ENCODE measurements at regions not wholly inside any gene's neighbourhood (a gene's known extent, or its start where the extent isn't known, plus 50 kb on each side); places are given as distances from the start of the nearest gene placed in this dataset.
"Not testable (repeated sequence)": the region's sequence is repeated elsewhere in the genome, so short reads cannot be mapped to it uniquely, and the experiment has no call there.

DNA sequence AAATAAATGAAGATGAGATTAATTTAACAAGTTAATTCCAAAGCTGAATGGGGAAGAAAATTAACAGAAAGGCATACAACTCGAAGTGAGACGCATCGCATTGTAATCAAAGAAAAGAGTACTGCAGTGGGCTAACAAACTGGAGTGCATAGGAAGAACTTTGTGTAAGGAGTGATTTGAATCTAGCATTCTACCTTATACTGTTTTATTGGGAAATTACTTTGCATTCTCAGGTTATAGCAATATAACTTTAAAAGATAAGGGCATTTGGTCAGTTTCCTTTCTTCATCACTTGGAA is 124.5 kb upstream of the TLE4 start:
- DNase-seq (ENCODE audit: insufficient read length, low spot score), result no peak
- no peak for FAIRE-seq

DNA sequence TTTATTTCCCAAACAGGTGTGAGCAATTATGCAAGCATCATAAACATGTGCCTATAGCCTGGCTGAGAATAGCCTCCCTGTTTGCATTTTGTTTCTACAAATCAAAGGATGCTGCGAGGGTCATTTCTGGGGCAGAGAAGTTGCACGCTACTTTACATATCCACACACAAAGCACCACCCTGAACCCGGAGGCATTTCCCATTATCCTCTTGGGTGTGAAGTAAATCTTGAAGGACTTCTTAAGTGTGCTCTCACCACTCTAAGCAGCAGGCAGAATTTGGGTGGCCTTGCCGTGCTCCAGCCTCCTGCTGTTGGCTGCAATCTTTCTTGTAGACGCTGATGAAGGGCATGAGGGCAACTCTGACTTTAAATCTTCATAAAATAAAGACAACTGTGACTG is 124.0 kb upstream of the TLE4 start:
- FAIRE-seq (no peak), DNase-seq (ENCODE audit: insufficient read length, low spot score) (no peak)

DNA sequence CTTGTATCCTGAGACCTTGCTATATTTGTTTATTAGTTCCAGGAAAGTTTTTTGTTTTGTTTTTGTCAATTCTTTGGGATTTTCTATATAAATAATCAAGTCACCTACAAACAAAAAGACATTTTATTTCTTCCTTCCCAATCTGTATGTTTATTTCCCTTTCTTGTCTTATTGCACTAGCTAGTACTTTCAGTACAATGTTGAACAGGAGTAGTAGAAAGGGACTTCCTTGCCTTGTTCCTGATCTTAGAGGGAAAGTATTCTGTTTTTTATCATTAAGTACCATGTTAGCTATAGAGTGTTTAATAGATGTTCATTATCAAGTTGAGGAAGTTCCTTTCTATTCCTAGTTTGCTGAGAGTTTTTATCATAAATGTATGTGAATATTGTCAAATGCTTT is 119.5 kb upstream of the TLE4 start:
- FAIRE-seq (no peak), DNase-seq (ENCODE audit: insufficient read length, low spot score) (no peak)

DNA sequence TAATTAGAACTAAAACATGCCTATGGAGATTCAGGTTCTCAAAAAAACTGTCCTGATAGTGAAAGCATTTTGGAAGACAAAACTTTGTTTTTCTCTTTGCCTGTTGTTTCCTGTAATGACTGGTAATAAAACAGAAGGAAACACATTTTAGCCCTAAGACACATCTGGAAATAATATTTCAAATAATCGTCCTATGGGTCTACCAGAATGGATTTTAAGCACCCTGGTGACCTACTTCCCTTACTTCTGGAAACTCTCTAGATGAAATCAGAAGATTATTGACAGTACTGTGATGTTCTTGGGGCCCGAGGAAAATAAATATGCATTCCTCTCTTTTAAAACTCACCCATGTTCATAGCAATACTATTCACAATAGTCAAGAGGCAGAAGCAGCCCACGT is 110.1 kb upstream of the TLE4 start:
- DNase-seq (ENCODE audit: insufficient read length, low spot score), result no peak
- no peak for FAIRE-seq

DNA sequence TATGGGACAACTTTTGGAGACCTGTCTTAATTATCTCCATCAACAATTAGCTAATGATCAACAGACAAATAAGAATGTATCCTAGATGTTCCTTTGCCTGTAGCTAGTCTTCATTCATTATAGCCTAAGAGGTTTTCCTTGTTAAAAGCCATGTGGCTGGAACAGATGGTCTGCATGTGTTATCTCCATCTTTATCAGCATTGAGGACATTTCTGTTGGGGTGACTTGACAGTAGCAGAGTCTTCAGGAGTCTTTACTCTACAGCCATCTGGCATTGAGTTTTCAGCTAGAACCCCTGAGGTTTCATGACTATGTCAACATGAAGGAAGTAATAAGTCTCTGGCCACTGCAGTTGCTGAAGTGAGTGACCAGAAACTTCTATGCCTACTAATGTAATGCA is 106.6 kb upstream of the TLE4 start:
- no peak for DNase-seq (ENCODE audit: insufficient read length, low spot score)
- FAIRE-seq, result no peak

DNA sequence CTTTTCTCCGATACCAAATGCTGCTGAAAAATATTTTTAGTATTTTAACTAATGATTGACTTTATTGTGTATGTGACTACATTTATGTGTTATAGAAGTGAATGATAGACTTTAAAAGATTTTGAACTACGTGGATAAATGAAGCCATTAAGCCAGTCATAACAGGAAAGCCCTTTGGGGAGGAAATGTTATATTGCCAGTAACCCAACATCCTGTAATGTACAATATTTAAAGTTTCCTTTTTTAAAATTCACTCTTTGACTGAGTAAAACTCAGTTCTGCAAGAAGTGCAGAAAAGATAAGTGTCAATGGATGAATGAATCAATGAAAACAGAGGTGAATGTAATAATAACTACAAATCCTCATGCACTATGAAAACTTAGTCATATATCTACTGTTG is 102.6 kb upstream of the TLE4 start:
- DNase-seq (ENCODE audit: insufficient read length, low spot score) (no peak), FAIRE-seq (no peak)

DNA sequence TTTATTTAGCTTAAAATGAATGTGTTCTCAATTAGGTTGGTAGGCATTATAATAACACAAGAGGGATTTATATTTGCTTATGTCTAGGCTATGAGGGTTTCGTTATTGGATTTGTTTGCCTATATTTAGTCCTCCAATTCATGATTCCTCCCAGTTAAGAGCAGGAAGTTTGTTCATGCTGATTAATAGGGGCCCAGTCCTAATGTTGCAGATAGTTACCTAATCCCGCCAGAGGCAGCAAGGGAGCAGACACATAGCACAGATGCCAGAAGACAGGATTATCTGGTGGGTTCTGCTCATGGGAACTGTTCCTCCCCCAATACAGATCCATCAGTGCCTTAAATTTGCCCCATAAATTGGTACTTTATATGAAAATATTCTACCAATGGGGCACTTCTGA is 100.8 kb upstream of the TLE4 start:
- no peak for DNase-seq (ENCODE audit: insufficient read length, low spot score)
- no peak for FAIRE-seq

DNA sequence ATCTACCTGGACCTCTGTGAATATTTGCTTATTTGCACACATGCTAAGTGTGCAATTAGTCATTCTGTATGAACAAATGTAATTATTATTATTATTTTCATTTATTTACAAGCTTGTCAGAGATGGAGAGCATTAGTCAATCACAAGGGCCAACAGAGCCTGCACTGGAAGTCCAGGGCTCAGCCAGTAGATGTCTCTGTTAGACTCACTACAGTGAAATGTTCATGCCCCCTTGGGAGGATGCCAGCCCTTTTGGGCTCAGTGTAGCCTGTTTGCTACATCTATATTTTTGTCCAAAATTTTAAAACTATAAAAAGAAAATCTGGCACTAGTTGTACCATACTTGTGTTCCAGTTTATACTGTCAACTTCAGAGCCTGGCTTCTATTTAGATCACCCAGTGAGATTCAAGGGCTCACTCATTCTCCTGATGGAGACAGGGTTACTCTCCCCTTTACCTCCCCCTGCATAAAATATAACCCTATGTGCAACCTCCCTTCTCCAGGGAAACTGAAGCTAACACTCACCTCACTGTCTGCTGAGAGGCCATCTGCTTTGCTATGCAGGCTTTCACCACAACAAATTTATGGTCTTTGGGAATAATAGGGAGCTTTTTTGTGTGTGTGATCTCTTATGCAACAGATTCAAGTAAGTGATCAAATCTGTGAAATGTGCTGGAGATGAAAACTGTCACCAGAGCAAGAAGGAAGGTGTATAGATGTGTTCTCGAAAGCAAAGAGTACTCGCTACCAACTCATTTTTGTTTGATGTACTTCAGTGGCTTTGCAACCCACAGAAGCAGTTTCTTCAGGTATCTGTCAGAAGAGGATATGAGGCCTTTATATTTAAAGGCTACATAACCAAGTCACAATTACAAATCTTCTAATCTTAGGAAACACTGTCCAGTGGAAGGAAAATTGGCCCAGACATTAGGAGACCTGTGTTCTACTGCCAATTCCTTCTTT is 99.9 kb upstream of the TLE4 start:
- no peak for FAIRE-seq
- DNase-seq (ENCODE audit: insufficient read length, low spot score), result no peak

DNA sequence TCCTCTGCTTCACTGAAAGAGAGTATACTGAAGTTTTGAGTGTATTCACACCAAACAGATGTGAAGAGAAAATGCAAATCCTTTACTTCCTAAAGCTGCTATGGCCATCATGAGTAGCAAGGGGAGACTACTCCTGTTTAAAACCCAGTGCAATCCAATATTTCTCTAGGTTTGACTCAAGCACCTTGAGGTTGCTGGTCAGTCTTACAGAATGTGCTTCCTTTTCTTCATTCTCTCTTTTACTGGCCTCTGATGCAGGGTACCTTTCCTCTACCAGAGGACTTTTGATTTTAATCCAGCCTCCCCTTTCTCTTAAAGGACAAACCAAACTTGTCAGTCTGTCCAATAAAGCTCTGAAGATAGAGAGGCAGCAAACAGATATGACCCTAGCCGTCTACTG is 98.1 kb upstream of the TLE4 start:
- no peak for FAIRE-seq

DNA sequence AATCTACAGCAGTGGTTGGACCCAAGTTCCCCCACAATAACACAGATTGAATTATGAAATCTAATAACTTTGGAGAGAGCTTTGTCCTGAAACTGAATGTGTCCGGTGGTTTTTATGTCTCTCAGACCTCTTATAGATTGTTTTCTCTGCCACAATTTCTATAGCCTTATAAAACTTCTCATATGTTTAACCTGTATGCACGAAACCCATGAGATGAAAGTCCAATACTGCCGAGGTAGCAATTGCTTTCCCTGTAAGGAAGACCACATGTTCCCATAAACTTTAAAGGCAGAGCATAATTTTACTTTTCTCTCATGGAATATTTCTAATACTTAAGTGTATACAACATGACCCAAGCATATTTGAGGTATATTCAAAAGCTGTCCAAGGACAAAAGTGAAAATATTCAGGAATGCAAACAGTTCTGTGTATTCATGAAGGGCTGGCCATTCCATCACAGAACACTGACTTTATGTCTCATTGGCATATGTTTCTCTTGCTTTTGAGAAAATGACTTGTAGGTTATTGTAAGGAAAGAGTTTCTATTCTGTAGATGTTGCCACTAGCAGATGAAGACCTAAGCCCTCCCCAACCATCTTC is 94.4 kb upstream of the TLE4 start:
- DNase-seq (ENCODE audit: insufficient read length, low spot score) (no peak), FAIRE-seq (no peak)

More for the DNA sequence above, 98.1 kb upstream of the TLE4 start:
- no peak for DNase-seq (ENCODE audit: insufficient read length, low spot score)

DNA sequence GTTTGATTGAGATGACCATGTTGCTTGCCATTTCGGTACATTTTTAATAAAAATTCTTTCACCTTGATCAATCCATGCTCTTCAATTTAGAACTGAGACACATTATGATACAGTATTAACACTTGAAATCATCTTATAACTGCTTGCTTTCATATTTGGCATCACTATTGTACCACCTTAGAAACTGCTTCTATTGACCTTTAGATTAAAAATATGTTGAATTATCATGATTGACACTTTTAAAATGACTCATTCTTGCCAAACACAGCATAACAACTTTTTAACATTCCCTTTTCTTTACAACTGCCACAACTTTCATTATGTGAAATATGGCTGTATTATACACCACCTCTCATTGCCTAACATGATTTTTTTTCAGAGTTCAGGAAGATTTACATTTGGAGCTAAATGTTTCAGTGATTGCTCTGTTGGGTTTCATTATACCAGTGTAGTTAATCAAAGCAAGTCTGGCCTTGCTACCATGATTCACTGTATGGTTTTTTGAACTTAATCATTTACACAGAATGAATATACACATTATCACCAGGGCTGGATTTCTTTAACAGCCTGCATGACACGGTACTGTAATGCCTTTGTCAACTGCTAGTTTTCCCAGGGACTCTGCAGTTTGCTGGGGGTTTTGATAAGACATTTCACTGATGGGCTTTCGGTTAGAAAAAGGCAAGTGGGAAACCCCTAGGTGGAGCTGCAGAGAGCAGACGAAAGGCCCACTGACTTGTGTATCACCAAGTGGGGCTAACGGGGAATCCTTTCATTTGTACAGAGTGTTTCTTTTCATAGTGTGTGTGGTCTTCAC is 93.6 kb upstream of the TLE4 start:
- peak; percentile 6 for DNase-seq (ENCODE audit: insufficient read length, low spot score)
- no peak for FAIRE-seq

DNA sequence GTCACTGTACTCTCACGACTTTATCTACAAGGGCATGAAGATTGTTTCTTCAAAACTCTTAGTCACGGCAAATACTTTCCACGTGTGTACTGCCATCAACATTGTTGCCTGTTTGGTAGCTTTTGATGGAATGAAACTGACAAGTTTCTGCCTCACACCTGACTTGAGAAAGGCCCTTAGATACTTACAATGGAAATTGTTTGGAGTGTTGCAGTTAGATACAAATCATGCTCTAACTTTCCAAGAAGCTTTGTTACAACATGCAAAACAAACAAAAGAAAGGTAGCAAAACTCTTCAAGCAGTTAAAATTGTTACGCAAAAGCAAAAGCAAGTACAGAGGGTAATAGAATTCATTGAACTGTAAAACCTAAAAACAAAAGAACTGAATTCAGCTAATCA is 91.1 kb upstream of the TLE4 start:
- DNase-seq (ENCODE audit: insufficient read length, low spot score) (no peak), FAIRE-seq (no peak)

DNA sequence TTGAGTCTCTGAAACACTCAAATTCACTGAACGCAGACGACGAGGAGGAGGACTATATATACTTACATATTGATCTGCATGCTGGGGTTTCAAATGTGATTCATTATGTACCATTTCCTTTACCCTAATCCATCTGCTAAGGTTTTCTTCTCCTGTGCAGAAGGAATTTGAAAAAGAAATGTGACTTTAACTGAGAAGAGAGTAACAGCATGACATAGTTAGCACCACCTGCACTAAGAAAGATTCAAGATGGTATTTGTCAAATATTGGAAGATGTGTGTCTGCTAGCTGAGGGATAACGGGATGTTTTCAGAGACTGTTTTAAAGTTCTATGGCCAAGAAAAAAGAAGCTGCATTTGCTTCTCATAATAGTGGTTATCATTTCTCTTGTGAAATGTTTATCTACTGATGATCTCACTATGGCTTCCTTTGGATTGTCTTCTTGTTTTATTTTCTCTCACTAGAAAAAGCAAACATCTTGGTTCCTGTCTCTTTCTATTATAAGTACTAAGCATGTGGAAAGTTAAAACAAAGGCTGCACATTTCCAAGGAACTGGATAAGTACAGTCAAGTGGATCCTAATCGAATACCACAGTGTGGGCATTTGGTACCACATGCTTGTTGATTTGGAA is 89.8 kb upstream of the TLE4 start:
- no peak for DNase-seq (ENCODE audit: insufficient read length, low spot score)
- FAIRE-seq, result no peak

DNA sequence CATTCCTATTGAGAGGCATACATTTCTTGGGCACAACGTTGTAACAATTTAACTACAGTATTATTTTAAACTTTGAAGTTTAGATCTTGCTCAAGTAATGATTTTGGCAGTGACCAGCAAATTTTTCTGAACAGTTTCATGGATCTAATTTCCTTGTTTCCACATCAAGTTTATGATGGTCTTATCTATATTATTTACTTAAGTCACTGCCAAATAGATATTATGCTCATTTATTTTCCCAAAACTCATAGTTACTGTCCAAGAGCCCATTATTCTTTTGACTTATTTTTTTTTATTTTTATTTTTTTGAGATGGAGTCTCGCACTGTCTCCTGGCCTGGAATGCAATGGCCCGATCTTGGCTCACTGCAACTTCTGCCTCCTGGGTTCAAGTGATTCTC is 86.5 kb upstream of the TLE4 start:
- FAIRE-seq (no peak), DNase-seq (ENCODE audit: insufficient read length, low spot score) (no peak)

DNA sequence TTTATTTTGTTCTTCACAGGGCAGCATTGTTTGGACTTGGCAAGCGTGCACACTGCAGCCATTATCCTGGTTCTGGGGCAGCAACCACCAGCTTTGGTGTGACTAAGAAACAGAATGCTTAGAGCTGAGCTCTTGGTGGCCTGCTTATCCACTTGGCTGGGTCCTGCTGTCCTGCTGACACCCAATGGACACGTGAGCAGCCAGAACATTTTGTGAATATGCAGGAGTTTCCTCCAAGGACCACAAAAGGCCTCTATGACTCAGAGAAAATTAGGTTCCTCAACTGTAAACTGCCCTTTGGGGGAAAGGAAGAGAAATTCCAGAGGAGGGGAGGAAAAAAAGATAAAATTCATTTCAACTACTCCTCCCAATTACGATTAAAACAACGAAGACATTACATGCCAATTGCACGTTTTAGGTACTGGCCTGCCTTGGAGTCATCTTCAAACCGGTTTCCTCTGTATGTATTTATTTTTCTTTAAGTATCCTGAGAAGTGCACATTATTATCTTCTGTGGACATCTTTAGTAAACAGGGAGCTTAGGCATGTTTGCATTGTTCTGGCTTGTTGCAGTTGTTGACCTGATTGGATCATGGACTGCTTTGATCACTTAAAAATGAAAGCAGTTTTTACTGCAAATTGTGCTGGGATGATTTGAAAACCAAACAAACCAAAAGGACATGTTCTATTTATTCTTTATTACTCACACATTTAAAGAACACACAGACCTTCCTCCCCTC is 82.3 kb upstream of the TLE4 start:
- DNase-seq (ENCODE audit: insufficient read length, low spot score), result peak; percentile 21
- peak; percentile 64 for FAIRE-seq

DNA sequence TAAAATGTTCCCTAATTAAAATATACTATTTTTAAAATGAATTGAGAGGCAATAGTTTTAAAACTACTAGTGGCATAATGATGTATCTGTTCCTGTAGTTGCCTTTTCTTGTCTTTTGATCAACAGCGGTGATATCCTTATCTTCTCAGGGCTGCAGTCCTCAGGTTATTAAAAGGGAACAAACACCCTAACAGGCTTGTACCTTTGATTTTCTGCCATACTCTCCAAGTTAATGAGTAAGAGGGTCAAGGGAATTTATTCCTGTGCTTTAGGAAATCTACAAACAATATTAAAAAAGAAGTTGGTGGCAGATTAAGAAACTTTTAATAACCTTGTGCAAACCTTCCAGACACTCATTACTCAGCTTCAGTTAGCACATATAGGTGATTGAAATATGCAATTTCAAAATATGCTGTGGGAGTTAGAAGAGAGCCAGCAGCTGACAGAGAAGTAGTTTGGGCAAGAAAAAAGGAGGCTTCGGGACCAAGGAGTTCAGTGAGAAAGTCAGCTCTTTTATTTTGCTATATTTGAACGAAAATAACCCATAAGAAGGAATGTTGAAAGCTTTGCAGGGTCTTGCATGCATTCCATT is 81.0 kb upstream of the TLE4 start:
- DNase-seq (ENCODE audit: insufficient read length, low spot score) (no peak), FAIRE-seq (no peak)

DNA sequence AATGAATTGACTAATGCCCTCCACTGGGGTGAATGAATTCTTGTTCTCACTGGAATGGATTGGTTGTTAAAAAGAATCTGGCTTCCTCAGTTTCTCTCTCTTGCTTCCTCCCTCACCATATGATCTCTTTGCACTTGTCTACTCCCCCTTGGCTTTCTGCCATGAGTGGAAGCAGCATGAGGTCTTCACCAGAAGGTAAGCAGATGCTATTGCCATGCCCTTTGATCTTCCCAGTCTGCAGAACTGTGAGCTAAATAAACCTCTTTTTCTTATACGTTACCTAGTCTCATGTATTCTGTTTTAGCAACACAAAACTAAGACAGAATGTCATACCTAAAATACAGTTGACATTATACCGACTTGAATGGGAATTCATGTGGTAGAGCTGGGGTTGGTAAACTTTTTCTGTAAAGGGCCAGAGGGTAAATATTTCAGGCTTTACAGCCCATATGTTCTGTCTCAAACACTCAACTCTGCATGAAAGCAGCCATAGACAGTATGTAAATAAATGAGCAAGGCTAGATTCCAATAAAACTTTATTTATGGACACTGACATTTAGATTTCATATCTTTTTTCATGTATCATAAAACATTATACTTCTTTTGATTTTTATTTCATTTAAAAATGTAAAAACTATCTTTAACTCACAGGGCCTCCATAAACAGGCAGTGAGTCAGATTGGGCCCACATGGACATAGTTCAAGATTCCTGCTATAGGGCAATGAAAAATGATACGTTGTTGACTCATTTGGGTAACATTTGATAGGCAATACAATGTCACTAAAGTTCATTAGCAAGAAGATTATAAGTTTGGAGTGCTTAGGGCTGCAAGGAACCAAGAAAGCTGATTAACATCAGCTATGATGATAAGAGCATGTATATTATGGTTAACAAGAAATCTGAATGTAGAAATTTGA is 79.4 kb upstream of the TLE4 start:
- FAIRE-seq (no peak), DNase-seq (ENCODE audit: insufficient read length, low spot score) (no peak)

DNA sequence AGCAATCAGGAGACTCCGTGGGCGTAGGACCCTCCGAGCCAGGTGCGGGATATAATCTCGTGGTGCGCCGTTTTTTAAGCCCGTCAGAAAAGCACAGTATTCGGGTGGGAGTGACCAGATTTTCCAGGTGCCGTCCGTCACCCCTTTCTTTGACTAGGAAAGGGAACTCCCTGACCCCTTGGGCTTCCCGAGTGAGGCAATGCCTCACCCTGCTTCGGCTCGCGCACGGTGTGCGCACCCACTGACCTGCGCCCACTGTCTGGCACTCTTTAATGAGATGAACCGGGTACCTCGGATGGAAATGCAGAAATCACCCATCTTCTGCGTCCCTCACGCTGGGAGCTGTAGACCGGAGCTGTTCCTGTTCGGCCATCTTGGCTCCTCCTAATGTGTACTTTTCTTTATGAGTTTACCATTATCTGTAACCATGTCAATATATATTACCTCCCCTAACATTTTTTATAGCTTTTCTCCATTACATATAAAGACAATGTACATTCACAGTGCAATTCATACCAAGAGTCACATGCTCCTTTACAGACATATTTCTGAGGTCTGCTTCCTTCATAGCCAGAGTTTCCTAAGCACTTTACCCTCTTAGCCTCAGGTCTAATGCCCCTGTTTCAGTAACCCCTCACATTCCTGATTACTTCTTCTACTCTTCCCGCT is 71.4 kb upstream of the TLE4 start:
- FAIRE-seq; DNase-seq (ENCODE audit: insufficient read length, low spot score): not testable (repeated sequence)

DNA sequence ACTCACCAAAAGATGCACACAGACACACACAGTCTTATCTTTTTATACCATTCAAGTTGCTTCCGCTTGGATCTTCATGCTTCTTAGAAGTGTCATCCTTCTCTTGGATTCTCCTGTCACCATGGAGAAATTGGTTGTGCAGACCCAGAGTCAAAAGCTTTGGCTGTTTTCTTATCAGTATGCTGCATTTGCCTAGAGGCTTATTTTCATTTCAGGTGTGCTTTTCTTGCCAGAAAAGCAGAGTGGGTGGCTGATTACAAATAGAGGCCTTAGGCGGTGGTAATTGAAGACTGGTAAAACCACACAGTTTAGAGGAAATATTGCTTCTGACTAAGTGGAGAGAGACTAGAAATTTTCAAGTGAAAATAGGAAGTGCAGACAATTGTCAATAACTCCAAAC is 70.2 kb upstream of the TLE4 start:
- FAIRE-seq (no peak), DNase-seq (ENCODE audit: insufficient read length, low spot score) (no peak)

Data from HTR-8/SVneo (cell line).